Bone marrow (tissue), 2 donors: ENCODE measurements at regions not wholly inside any gene's neighbourhood (a gene's known extent, or its start where the extent isn't known, plus 50 kb on each side); places are given as distances from the start of the nearest gene placed in this dataset.

Source experiments
- DNase-seq, 2 donors: peaks; one replicate each; lab custom pipeline; 2025; lab: John Stamatoyannopoulos, UW

DNA sequence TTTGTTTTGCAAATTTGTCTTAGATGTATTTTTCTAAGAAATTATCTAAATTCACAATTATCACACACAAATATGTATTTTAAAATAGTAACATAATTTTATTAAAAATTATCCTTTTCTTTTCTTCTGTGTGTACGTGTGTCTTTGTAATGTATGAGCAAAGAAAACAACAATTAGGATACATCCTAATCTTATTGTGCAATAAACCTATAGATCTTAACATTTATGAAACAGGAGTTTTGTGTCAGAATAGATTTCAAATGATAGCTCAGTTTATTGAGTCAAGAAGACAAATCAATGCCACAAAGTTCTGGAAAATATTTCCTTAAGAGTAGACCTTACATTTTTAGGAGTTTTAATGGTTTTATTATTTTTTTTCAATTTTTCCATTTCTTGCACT is 212.2 kb downstream of the KCNJ3 start:
- DNase-seq, result no peak

DNA sequence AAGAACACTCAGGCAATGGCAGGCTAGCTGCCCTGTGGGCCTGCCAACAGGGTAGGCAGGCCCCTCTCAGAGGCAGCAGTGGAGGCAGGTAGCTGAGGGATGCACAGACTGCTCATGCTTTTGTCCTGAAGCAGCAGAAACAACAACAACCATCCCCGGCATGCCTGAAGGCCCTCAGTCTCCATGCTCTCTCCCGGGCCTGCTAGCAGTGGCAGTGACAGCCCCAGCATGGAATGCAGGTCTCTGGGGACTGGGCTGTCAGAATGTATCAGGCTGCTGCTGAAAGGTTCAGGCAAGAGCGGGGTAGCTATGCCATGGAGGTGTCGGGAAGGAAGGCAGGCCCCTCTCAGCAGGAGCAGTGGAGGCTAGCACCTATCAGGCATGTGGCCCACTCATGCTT is 209.8 kb downstream of the KCNJ3 start:
- DNase-seq, result no peak
